Suppressor macrophage treated with lipopolysaccharide for 4 hours (primary cell): ENCODE measurements at regions not wholly inside any gene's neighbourhood (a gene's known extent, or its start where the extent isn't known, plus 50 kb on each side); places are given as distances from the start of the nearest gene placed in this dataset.
A peak's percentile ranks its signal among the peaks of the same experiment; 100 is the strongest.
"Not testable (repeated sequence)": the region's sequence is repeated elsewhere in the genome, so short reads cannot be mapped to it uniquely, and the experiment has no call there.

Source experiments
- DNase-seq: peaks from one replicate; pipeline ENCODE4 v3.0.0-alpha.2; 2020

GRCh38 chr4:79659308-79659870 lies 251.4 kb upstream of the GK2 start:
- DNase-seq, result not testable (repeated sequence)

- DNase-seq, result no peak
Measured at GRCh38 chr4:79657379-79657778, 249.4 kb upstream of the GK2 start.

GRCh38 chr4:79653871-79654270 lies 245.8 kb upstream of the GK2 start:
- DNase-seq, result no peak

GRCh38 chr4:79652738-79653137 lies 244.7 kb upstream of the GK2 start:
- DNase-seq, result no peak

- DNase-seq, result no peak
Measured at GRCh38 chr4:79652232-79652631, 244.2 kb upstream of the GK2 start.

- no peak for DNase-seq
Measured at GRCh38 chr4:79651456-79651855, 243.4 kb upstream of the GK2 start.

- peak; percentile 39 for DNase-seq
Measured at GRCh38 chr4:79650794-79651431, 242.9 kb upstream of the GK2 start.

GRCh38 chr4:79650217-79650616 lies 242.2 kb upstream of the GK2 start:
- DNase-seq, result no peak

- DNase-seq, result no peak
Measured at GRCh38 chr4:79645942-79646341, 237.9 kb upstream of the GK2 start.

GRCh38 chr4:79638735-79639134 lies 230.7 kb upstream of the GK2 start:
- DNase-seq, result no peak

- DNase-seq, result no peak
Measured at GRCh38 chr4:79636991-79637390, 229.0 kb upstream of the GK2 start.

GRCh38 chr4:79634111-79634510 lies 226.1 kb upstream of the GK2 start:
- DNase-seq, result no peak

- no peak for DNase-seq
Measured at GRCh38 chr4:79632114-79632513, 224.1 kb upstream of the GK2 start.

GRCh38 chr4:79626611-79627010 lies 218.6 kb upstream of the GK2 start:
- no peak for DNase-seq

GRCh38 chr4:79626101-79626500 lies 218.1 kb upstream of the GK2 start:
- DNase-seq, result no peak

GRCh38 chr4:79625361-79625760 lies 217.3 kb upstream of the GK2 start:
- no peak for DNase-seq

- DNase-seq, result no peak
Measured at GRCh38 chr4:79623021-79623870, 215.2 kb upstream of the GK2 start.

GRCh38 chr4:79621061-79621460 lies 213.0 kb upstream of the GK2 start:
- DNase-seq, result no peak

GRCh38 chr4:79620617-79621016 lies 212.6 kb upstream of the GK2 start:
- DNase-seq, result no peak

- no peak for DNase-seq
Measured at GRCh38 chr4:79613269-79613935, 205.4 kb upstream of the GK2 start.

GRCh38 chr4:79611026-79611425 lies 203.0 kb upstream of the GK2 start:
- no peak for DNase-seq

- DNase-seq, result no peak
Measured at GRCh38 chr4:79609817-79610216, 201.8 kb upstream of the GK2 start.

- DNase-seq, result no peak
Measured at GRCh38 chr4:79607979-79608378, 200.0 kb upstream of the GK2 start.

GRCh38 chr4:79604152-79604551 lies 196.1 kb upstream of the GK2 start:
- no peak for DNase-seq
